ENCODE measurements at regions not wholly inside any gene's neighbourhood (a gene's known extent, or its start where the extent isn't known, plus 50 kb on each side); places are given as distances from the start of the nearest gene placed in this dataset.

- TF ChIP-seq CTCF (conservative IDR thresholded peaks at IDR 0.05 in 1 of 2, IDR thresholded peaks at IDR 0.05 in 1 of 2; ENCODE audit: low read depth in 1 of 2, low read length in 2 of 2), result no peak
- no peaks in the 10 kb centered on the region for H3K79me2 ChIP-seq (ENCODE audit: control insufficient read depth, insufficient read depth, low read length)
- H3K36me3 ChIP-seq (ENCODE audit: control insufficient read depth, insufficient read depth, low read length), result no peaks in the 10 kb centered on the region
- H3K9me3 ChIP-seq (ENCODE audit: control insufficient read depth, insufficient read depth, low read depth, low read length), result no peaks in the 10 kb centered on the region
- no peaks in the 10 kb centered on the region for H3K27me3 ChIP-seq (ENCODE audit: control insufficient read depth, insufficient read depth, low read length)
- no peak overlapping the region for H3K4me3 ChIP-seq (replicated peaks in 1 of 4; ENCODE audit: control extremely low read depth in 1 of 4, insufficient read depth in 1 of 4, low read depth in 3 of 4, low read length in 4 of 4)
- no peak for DNase-seq (ENCODE audit: low read depth in 2 of 2)
- H4K20me1 ChIP-seq (ENCODE audit: control insufficient read depth, extremely low read depth, insufficient read depth, low read length), result no peaks in the 10 kb centered on the region
- H2AFZ ChIP-seq (ENCODE audit: low read length), result no peak overlapping the region
- no peaks in the 10 kb centered on the region for H3K4me1 ChIP-seq (ENCODE audit: control insufficient read depth, extremely low read depth, insufficient read depth, low read length)
- H3K9ac ChIP-seq (ENCODE audit: insufficient read depth, low read length), result no peak overlapping the region
- no peak overlapping the region for H3K27ac ChIP-seq (ENCODE audit: insufficient read depth, low read length)
- no peak overlapping the region for H3K4me2 ChIP-seq (ENCODE audit: extremely low read depth, insufficient read depth, low read length)
Measured at GRCh38 chr10:25120188-25120587, 54.6 kb upstream of the GPR158 start.
